GM12864 (cell line): ENCODE measurements at regions not wholly inside any gene's neighbourhood (a gene's known extent, or its start where the extent isn't known, plus 50 kb on each side); places are given as distances from the start of the nearest gene placed in this dataset.

Experiments used
- DNase-seq: peaks from one replicate; pipeline ENCODE4 v3.0.0-alpha.2; 2011; ENCODE audit warnings: low read depth
- H3K4me3 ChIP-seq: 2 replicates; pipeline ENCODE4 v1.5.1; 2011; ENCODE audit warnings: mild to moderate bottlenecking, low read depth, low read length, control low read depth
- CTCF ChIP-seq: IDR thresholded peaks from 2 replicates; pipeline ENCODE4 v1.5.1; 2011; ENCODE audit warnings: low read depth, mild to moderate bottlenecking, moderate library complexity, low read length, control low read depth, inconsistent platforms; ENCODE audit errors: missing control alignments

- no peak for TF ChIP-seq CTCF
- no peak for DNase-seq
- no peak overlapping the region for H3K4me3 ChIP-seq
Measured at GRCh38 chr6:22732176-22732970, 163.0 kb downstream of the HDGFL1 start.

- no peak for DNase-seq
- H3K4me3 ChIP-seq, result no peak overlapping the region
- TF ChIP-seq CTCF, result no peak
Measured at GRCh38 chr6:22736740-22737139, 167.4 kb downstream of the HDGFL1 start.

- TF ChIP-seq CTCF, result peak; percentile 4
- no peak for DNase-seq
Measured at GRCh38 chr6:22737331-22737730, 168.0 kb downstream of the HDGFL1 start.

GRCh38 chr6:22738194-22738593 is 168.8 kb downstream of the HDGFL1 start:
- no peak for TF ChIP-seq CTCF
- no peak for DNase-seq

More at GRCh38 chr6:22737331-22737730, 168.0 kb downstream of the HDGFL1 start:
- H3K4me3 ChIP-seq, result no peak overlapping the region

GRCh38 chr6:22747571-22747970 is 178.2 kb downstream of the HDGFL1 start:
- DNase-seq, result no peak
- TF ChIP-seq CTCF, result no peak
- H3K4me3 ChIP-seq, result no peak overlapping the region

More at GRCh38 chr6:22738194-22738593, 168.8 kb downstream of the HDGFL1 start:
- H3K4me3 ChIP-seq, result no peak overlapping the region

GRCh38 chr6:22748681-22749080 is 179.3 kb downstream of the HDGFL1 start:
- TF ChIP-seq CTCF, result no peak
- H3K4me3 ChIP-seq, result no peak overlapping the region
- DNase-seq, result no peak

- DNase-seq, result no peak
- TF ChIP-seq CTCF, result no peak
- no peak overlapping the region for H3K4me3 ChIP-seq
Measured at GRCh38 chr6:22749696-22750095, 180.3 kb downstream of the HDGFL1 start.
